ENCODE measurements at regions not wholly inside any gene's neighbourhood (a gene's known extent, or its start where the extent isn't known, plus 50 kb on each side); places are given as distances from the start of the nearest gene placed in this dataset.

DNA sequence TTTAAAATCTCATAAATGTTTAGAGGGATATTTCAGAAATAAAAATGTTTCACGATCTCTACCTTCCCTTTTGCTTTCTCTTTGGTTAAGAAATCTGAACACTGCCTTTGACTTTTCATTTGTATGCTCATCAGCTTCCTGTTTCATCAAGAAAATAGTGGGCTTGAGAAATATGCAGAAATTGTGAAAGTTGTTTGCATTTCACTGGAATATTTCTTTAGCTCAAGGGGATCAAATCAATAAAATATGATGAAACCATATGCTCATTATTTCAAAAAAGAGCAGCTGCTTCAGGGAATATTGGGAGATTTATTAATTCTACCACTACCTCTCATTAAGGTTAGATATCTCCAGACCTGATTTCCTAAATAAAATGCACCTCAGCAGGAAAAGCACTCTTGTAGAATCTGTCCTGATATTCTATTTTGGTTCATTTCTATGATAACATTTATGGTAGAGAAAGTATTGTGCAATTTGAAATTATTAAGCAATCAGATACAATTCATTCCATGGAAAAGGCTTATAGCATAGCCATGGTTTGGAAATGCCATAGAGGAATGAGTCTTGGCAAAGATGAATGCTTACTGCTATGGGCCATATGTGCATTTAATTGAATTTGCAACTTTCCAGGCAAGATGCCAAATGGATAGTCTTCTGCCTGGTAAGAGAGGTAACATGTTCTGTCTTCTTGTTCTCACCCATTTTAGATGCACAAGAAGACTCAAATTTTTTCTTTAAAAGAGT lies 212.6 kb upstream of the SLC16A7 start:
- H3K27ac ChIP-seq: no peak overlapping the region
- TF ChIP-seq ZFX (IDR thresholded peaks at IDR 0.05; ENCODE audit: borderline replicate concordance) (no peak), CTCF (IDR thresholded peaks at IDR 0.05) (no peak)

DNA sequence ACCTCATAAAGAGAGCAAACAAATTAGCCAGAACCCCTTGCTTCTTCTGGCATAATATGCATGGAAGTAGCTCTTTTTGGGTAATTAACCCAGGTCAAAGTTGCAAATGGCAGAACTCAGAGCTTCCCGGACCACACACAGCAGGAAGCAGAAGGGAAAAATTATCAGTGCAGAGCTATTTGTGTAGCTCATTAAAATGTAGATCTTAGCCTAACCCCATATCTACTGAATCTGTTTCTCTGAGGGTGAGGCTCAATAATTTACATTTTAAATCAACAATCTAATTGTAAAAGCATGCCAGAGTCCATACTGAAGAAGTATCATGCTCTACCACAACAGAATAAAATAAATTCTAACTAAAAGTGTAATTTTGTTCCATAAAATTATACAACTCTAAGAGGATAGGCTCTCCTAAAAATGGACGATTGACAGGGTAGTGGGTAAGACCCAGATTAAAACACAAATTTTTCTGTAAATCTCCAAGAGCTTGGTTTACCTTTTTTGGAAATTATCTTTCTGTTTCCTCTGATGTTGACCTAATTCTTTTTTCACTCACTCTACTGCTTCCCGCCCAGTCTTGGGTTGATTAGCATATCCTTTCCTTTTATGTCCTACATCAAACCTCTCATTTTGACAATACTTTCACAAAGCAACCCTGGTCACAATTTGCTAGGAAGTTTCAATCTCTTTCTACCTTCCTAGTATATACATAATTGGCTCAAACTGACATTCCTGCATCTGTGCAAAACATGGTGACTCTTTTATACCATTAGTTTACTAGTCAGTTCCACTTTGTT lies 213.3 kb upstream of the SLC16A7 start:
- H3K27ac ChIP-seq: no peak overlapping the region
- no peak for TF ChIP-seq CTCF (IDR thresholded peaks at IDR 0.05)
- TF ChIP-seq ZFX (IDR thresholded peaks at IDR 0.05; ENCODE audit: borderline replicate concordance): no peak

GRCh38 chr12:59381106-59381505 lies 214.7 kb upstream of the SLC16A7 start:
- no peak for TF ChIP-seq CTCF (IDR thresholded peaks at IDR 0.05)
- no peak for TF ChIP-seq ZFX (IDR thresholded peaks at IDR 0.05; ENCODE audit: borderline replicate concordance)
- no peak overlapping the region for H3K27ac ChIP-seq

DNA sequence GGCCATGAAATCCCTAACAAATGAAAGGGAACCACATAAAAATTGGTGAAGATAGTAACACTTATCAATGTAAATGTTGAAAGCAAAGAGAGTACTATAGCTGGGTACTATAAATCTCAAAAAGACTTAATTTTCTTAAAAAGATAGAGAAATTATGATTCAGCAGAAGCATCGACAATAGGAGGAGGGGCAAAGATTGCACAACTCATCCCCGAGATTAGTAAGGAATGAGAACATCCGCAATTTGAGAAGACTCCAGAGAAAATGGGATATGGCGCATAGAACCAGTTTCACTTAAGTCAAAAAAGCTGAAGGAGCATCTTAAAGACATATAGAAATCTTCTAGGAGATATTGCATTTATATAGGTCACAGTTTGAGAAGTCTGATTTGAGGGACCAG lies 220.2 kb upstream of the SLC16A7 start:
- no peak overlapping the region for H3K27ac ChIP-seq
- TF ChIP-seq CTCF (IDR thresholded peaks at IDR 0.05) (no peak), ZFX (IDR thresholded peaks at IDR 0.05; ENCODE audit: borderline replicate concordance) (no peak)

DNA sequence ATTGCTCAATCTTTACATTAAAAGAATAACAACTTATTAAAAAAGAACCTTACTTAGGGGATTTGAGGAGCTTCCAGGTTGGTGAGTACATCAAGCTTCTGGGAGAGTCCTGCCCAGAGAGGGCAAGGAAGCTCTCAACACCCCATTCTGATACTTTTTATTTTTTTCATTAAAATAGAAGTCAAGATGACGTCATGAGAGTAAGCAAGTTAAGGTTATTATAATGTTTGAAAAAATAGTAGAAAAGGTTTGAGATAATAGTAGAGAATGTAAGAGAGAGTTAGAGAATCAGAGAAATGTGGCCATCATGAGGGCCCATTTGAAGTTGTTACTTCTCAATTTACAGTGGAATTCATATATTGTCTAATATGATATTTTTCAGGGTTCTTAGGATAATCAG lies 221.0 kb upstream of the SLC16A7 start:
- TF ChIP-seq CTCF (IDR thresholded peaks at IDR 0.05): no peak
- no peak for TF ChIP-seq ZFX (IDR thresholded peaks at IDR 0.05; ENCODE audit: borderline replicate concordance)
- no peak overlapping the region for H3K27ac ChIP-seq

- TF ChIP-seq CTCF (IDR thresholded peaks at IDR 0.05) (peak; percentile 67), ZFX (IDR thresholded peaks at IDR 0.05; ENCODE audit: borderline replicate concordance) (no peak)
- H3K27ac ChIP-seq: no peak overlapping the region
Observed at GRCh38 chr12:59372956-59373355, 222.9 kb upstream of the SLC16A7 start.

DNA sequence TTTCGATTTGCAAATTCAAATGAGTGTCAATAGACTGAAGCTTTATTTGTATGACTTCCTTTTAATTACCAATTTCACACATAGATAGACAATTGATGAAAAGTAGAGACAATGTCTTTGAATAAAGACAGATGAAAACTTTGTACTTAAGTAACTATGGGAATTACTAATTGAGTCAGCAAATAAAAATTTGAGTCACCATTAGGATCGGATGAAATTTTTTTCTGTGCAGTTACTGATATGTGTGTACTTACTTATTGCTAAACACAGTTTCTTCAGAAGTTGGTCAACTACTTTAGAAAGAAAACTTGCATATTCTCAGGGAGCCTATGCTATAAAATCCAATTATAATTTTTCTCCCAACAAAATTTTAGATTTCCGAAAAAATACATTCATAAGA lies 224.9 kb upstream of the SLC16A7 start:
- no peak for TF ChIP-seq CTCF (IDR thresholded peaks at IDR 0.05)
- no peak for TF ChIP-seq ZFX (IDR thresholded peaks at IDR 0.05; ENCODE audit: borderline replicate concordance)
- H3K27ac ChIP-seq: no peak overlapping the region

Measured in 22Rv1 (cell line).